ENCODE measurements at regions not wholly inside any gene's neighbourhood (a gene's known extent, or its start where the extent isn't known, plus 50 kb on each side); places are given as distances from the start of the nearest gene placed in this dataset.
"Not testable (repeated sequence)": the region's sequence is repeated elsewhere in the genome, so short reads cannot be mapped to it uniquely, and the experiment has no call there.

DNA sequence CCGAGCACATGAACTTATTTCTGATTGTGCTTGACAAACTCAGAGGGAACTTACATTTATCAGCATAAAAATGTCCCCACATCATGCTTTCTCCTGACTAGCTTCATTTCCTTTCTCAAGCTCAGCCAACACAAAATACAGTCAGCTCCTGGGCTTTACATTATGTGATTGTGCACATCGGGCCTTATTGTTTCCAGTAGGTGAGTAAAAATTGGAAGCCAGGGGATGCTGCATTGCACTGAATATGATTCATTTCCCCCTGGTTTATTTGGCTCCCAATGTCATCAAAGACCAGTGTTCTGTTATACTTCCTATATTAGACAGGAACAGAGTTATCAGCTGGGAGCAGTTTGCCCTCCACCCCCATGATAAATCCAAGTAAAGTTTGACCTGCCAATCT lies 521.8 kb downstream of the RMST start:
- H3K4me3 Mint-ChIP-seq: no peak overlapping the region
- H3K9me3 Mint-ChIP-seq: peaks cover 5% of the 10 kb centered on the region
- no peaks in the 10 kb centered on the region for H3K36me3 Mint-ChIP-seq (ENCODE audit: low read depth)
- no peak overlapping the region for H3K27ac Mint-ChIP-seq
- no peaks in the 10 kb centered on the region for H3K27me3 Mint-ChIP-seq (ENCODE audit: low read depth)
- no peaks in the 10 kb centered on the region for H3K4me1 Mint-ChIP-seq (ENCODE audit: low read depth)

- no peak overlapping the region for H3K4me3 Mint-ChIP-seq
- H3K9me3 Mint-ChIP-seq: peaks cover 5% of the 10 kb centered on the region
- no peak overlapping the region for H3K27ac Mint-ChIP-seq
- H3K36me3 Mint-ChIP-seq (ENCODE audit: low read depth): no peaks in the 10 kb centered on the region
- no peaks in the 10 kb centered on the region for H3K27me3 Mint-ChIP-seq (ENCODE audit: low read depth)
- no peaks in the 10 kb centered on the region for H3K4me1 Mint-ChIP-seq (ENCODE audit: low read depth)
These were observed 522.5 kb downstream of the RMST start for GRCh38 chr12:97984974-97985580.

DNA sequence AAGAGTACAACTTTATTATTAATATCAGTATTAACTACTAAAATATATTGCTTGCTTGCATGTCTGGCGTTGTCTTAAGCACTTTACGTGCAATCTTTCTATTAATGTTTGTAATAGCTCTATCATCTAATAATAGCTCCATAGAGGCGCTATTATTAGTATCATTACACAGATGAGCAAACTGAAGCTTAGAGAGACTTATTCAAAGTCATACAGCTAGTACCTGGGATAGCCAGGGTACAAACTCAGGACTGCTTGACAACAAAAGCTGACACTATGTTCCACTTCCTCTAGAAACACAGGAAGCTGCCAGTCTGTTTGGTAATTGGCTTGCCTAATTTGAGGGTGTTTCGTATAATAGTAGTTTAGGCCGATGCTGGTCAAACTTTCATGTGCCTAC lies 523.2 kb downstream of the RMST start:
- Mint-ChIP-seq H3K4me3 (no peak overlapping the region), H3K4me1 (ENCODE audit: low read depth) (no peaks in the 10 kb centered on the region), H3K9me3 (peaks cover 5% of the 10 kb centered on the region), H3K27me3 (ENCODE audit: low read depth) (no peaks in the 10 kb centered on the region), H3K27ac (no peak overlapping the region), H3K36me3 (ENCODE audit: low read depth) (no peaks in the 10 kb centered on the region)

DNA sequence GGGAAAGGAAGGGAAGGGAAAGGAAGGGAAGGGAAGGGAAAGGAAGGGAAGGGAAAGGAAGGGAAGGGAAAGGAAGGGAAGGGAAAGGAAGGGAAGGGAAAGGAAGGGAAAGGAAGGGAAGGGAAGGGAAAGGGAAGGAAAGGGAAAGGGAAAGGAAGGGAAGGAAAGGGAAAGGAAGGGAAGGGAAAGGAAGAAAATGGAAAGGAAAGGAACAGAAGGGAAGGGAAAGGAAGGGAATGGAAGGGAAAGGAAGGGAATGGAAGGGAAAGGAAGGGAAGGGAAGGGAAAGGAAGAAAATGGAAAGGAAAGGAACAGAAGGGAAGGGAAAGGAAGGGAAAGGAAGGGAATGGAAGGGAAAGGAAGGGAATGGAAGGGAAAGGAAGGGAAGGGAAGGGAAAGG lies 526.0 kb downstream of the RMST start:
- H3K9me3 Mint-ChIP-seq; H3K4me1 Mint-ChIP-seq (ENCODE audit: low read depth); H3K4me3 Mint-ChIP-seq; H3K27ac Mint-ChIP-seq; H3K27me3 Mint-ChIP-seq (ENCODE audit: low read depth); H3K36me3 Mint-ChIP-seq (ENCODE audit: low read depth): not testable (repeated sequence)

DNA sequence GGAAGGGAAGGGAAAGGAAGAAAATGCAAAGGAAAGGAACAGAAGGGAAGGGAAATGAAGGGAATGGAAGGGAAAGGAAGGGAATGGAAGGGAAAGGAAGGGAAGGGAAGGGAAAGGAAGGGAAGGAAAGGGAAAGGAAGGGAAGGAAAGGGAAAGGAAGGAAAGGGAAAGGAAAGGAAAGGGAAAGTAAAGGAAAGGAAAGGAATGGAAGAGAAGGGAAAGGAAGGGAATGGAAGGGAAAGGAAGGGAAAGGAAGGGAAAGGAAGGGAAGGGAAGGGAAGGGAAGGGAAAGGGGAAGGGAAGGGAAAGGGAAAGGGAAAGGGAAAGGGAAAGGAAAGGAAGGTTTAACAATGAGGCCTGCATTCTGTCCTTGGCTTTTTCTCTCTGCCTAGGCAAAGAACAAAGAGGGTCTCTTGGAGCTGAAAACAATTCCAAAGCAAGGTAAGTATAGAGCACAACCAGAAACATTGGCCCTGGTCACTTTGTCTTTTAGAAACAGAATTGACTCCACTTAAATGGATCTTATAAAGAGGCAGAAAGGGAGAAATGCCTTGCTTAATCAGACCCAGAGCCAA lies 525.9 kb upstream of the TMPO start:
- no peaks in the 10 kb centered on the region for H3K4me1 Mint-ChIP-seq (ENCODE audit: low read depth)
- no peak overlapping the region for H3K27ac Mint-ChIP-seq
- H3K36me3 Mint-ChIP-seq (ENCODE audit: low read depth): no peaks in the 10 kb centered on the region
- peaks cover 5% of the 10 kb centered on the region for H3K9me3 Mint-ChIP-seq
- H3K27me3 Mint-ChIP-seq (ENCODE audit: low read depth): no peaks in the 10 kb centered on the region
- H3K4me3 Mint-ChIP-seq: no peak overlapping the region

DNA sequence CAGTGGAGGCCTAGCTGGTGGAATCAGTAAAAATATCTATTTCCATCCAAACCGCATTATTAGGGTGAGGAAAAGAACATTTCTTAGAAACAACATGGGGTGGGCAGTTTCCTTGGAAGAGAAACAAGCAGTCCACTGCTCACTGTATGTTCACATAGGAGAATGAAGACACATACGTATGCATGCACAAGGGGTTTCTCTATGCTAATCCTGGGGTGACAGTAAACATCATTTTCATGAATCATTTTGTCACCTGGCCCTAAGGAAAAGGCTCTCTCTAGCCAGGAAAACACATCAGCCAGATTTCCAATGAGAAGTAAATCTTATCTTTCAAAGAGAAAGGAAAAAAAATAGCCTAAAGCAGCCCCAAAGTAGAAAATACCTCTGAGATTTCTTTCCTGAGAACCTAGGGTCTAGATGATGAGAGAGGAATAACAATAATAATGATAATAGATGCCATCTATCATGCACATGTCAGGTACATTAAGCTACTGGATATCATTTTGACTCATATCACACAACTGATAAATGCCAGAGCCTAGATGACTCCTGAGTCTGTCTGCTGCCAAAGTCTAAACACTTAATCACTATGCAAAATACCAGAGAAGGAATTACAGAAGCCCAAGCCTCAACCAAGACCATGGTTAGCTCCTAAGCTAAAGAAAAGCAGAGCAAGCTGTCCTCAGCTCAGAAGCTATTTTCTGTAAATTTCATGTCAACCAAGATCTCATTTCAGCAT lies 520.5 kb upstream of the TMPO start:
- H3K27ac Mint-ChIP-seq: no peak overlapping the region
- H3K4me1 Mint-ChIP-seq (ENCODE audit: low read depth): no peaks in the 10 kb centered on the region
- H3K4me3 Mint-ChIP-seq: no peak overlapping the region
- no peaks in the 10 kb centered on the region for H3K9me3 Mint-ChIP-seq
- no peaks in the 10 kb centered on the region for H3K27me3 Mint-ChIP-seq (ENCODE audit: low read depth)
- H3K36me3 Mint-ChIP-seq (ENCODE audit: low read depth): no peaks in the 10 kb centered on the region

DNA sequence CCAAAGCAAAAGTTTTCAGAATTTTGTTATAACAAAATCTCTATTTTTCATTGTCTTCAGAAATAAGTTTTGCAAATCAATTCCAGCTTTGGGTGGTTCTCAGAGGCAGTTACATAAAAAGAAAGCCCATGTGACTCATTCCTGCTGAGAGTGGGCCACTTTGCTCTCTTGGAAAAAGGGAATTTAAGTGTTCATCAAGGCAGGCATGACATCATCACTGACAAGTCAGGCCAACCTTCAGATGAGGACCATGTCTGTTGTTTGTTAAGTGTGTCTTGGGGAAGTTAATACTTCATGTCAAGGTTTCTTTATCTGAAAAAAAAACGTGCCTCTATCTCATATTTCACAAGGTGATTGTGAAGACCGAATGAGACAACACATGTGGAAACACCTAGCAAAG lies 519.8 kb upstream of the TMPO start:
- Mint-ChIP-seq H3K27ac (no peak overlapping the region), H3K4me1 (ENCODE audit: low read depth) (no peaks in the 10 kb centered on the region), H3K4me3 (no peak overlapping the region), H3K27me3 (ENCODE audit: low read depth) (no peaks in the 10 kb centered on the region), H3K36me3 (ENCODE audit: low read depth) (no peaks in the 10 kb centered on the region), H3K9me3 (no peaks in the 10 kb centered on the region)

DNA sequence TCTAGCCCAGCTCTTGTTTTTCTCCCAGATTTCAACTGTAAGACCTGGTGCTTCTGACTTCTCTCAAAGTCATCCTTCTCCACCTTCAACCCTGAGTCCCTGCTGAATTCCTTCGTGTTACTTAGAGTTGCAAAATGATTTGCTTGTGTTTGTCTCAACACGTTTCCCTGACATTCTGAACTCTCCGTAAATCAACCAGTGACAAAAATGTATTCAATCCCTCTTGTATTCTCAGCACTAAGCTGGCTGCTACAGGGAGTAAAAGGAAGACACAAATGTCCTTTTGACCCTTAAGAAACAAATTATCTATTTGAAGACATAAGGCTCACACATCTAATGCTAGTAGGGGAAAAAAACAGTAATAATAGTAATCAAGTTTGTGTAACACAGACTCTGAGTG lies 514.0 kb upstream of the TMPO start:
- Mint-ChIP-seq H3K4me3 (no peak overlapping the region), H3K27me3 (ENCODE audit: low read depth) (peaks cover 11% of the 10 kb centered on the region), H3K36me3 (ENCODE audit: low read depth) (no peaks in the 10 kb centered on the region), H3K9me3 (no peaks in the 10 kb centered on the region), H3K4me1 (ENCODE audit: low read depth) (no peaks in the 10 kb centered on the region), H3K27ac (no peak overlapping the region)

DNA sequence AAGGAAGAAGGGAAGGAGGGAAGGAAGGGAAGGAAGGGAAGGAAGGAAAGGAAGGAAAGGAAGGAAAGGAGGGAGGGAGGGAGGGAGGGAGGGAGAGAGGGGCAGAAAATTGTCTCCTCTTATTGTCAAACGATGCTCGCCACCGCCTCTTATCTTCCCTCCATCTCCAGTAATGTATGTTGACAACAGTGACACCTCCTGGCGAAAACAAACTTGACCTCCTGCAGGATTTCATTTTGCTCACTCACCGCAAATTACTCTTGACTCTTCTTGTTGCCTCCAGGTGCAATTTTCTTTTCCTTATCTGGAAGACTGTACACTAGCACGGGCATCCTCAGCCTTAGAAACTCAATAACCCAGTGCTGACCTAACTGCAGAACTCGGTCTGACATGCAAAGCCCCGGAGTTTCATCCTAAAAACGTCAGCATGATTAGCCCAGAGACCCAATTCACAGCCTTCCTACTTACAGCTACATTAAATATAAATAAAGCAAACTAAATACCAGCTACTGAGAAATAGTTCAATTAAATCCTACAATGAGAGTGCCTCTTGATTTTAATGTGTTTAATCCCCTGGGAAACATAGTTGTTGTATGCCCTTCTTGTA lies 512.4 kb upstream of the TMPO start:
- no peaks in the 10 kb centered on the region for H3K4me1 Mint-ChIP-seq (ENCODE audit: low read depth)
- no peaks in the 10 kb centered on the region for H3K9me3 Mint-ChIP-seq
- no peak overlapping the region for H3K4me3 Mint-ChIP-seq
- H3K27ac Mint-ChIP-seq: no peak overlapping the region
- no peaks in the 10 kb centered on the region for H3K36me3 Mint-ChIP-seq (ENCODE audit: low read depth)
- H3K27me3 Mint-ChIP-seq (ENCODE audit: low read depth): peaks cover 11% of the 10 kb centered on the region

DNA sequence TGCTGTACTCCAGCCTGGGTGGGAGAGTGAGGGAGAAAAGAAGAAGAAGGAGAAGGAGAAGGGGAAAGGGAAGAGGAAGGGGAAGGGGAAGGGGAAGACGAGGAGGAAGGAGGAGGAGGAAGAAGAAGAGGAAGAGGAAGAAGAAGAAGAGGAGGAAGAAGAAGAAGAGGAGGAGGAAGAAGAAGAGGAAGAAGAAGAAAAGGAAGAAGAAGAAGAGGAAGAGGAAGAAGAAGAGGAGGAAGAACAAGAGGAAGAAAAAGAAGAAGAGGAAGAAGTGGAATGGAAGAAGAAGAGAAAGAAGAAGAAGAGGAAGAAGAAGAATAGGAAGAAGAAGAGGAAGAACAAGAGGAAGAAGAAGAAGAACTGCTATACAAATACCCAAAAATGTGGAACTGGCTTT lies 507.4 kb upstream of the TMPO start:
- Mint-ChIP-seq H3K36me3 (ENCODE audit: low read depth) (no peaks in the 10 kb centered on the region), H3K27ac (no peak overlapping the region), H3K4me1 (ENCODE audit: low read depth) (no peaks in the 10 kb centered on the region), H3K9me3 (no peaks in the 10 kb centered on the region), H3K27me3 (ENCODE audit: low read depth) (peaks cover 7% of the 10 kb centered on the region), H3K4me3 (no peak overlapping the region)

DNA sequence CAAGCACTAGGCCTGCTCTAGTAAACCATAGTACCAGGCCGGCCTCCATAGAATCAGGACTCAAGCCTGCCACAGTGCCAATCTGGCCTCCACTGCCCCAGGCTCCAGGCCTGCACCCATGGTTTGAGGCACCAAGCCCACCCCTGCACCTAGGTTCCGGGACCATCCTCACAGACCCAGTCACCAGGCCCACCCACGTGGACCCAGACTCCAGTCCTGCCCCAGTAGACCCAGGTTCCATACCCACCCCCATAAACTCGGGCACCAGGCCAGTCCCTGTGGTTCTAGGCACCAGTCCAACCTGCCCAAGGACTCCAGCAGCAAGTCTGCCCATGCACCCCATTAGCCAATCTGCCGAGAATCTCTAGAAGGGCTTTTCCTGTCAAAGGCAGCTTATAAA lies 501.8 kb upstream of the TMPO start:
- no peaks in the 10 kb centered on the region for H3K36me3 Mint-ChIP-seq (ENCODE audit: low read depth)
- H3K9me3 Mint-ChIP-seq: no peaks in the 10 kb centered on the region
- no peak overlapping the region for H3K27ac Mint-ChIP-seq
- H3K4me3 Mint-ChIP-seq: no peak overlapping the region
- H3K27me3 Mint-ChIP-seq (ENCODE audit: low read depth): no peaks in the 10 kb centered on the region
- H3K4me1 Mint-ChIP-seq (ENCODE audit: low read depth): no peaks in the 10 kb centered on the region

GRCh38 chr12:98018836-98019235 lies 496.6 kb upstream of the TMPO start:
- no peaks in the 10 kb centered on the region for H3K36me3 Mint-ChIP-seq (ENCODE audit: low read depth)
- H3K9me3 Mint-ChIP-seq: no peaks in the 10 kb centered on the region
- H3K4me3 Mint-ChIP-seq: no peak overlapping the region
- no peaks in the 10 kb centered on the region for H3K4me1 Mint-ChIP-seq (ENCODE audit: low read depth)
- H3K27ac Mint-ChIP-seq: no peak overlapping the region
- H3K27me3 Mint-ChIP-seq (ENCODE audit: low read depth): no peaks in the 10 kb centered on the region

- H3K27ac Mint-ChIP-seq: no peak overlapping the region
- H3K4me1 Mint-ChIP-seq (ENCODE audit: low read depth): no peaks in the 10 kb centered on the region
- no peaks in the 10 kb centered on the region for H3K36me3 Mint-ChIP-seq (ENCODE audit: low read depth)
- no peaks in the 10 kb centered on the region for H3K9me3 Mint-ChIP-seq
- H3K4me3 Mint-ChIP-seq: no peak overlapping the region
- H3K27me3 Mint-ChIP-seq (ENCODE audit: low read depth): no peaks in the 10 kb centered on the region
These were observed 495.0 kb upstream of the TMPO start for GRCh38 chr12:98020376-98020775.

DNA sequence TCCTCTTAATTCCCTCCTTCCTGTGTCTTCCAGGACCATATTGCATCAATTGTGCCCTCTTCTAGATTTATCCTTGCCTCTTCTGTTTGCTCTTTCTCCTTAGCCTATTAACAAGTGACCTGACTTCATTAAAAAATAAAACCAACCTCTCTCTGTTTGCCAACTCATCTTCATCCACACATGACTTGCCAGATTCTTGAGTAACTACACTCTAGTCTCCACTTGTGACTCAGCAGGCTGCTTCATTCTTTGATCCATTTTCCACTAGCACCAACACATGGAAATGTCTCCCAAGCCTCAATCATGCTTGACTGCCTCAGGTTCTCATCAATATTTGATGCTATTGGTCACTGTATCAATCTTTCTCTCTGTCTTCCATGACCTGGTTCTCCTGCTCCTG lies 492.4 kb upstream of the TMPO start:
- Mint-ChIP-seq H3K27me3 (ENCODE audit: low read depth) (no peaks in the 10 kb centered on the region), H3K9me3 (no peaks in the 10 kb centered on the region), H3K4me1 (ENCODE audit: low read depth) (no peaks in the 10 kb centered on the region), H3K4me3 (no peak overlapping the region), H3K27ac (no peak overlapping the region), H3K36me3 (ENCODE audit: low read depth) (no peaks in the 10 kb centered on the region)
